Astrocyte (in vitro differentiated cells and primary cell): ENCODE measurements at regions not wholly inside any gene's neighbourhood (a gene's known extent, or its start where the extent isn't known, plus 50 kb on each side); places are given as distances from the start of the nearest gene placed in this dataset.

Experiments used
- CTCF ChIP-seq: IDR thresholded peaks from 2 replicates; pipeline ENCODE4 v1.5.1; 2011; ENCODE audit warnings: low read depth, mild to moderate bottlenecking, inconsistent platforms, low read length, moderate library complexity; ENCODE audit not compliant: insufficient read depth
- EZH2 ChIP-seq: IDR thresholded peaks from 2 replicates; pipeline ENCODE4 v1.6.1; 2012; ENCODE audit warnings: mild to moderate bottlenecking, low read length, inconsistent platforms; ENCODE audit not compliant: insufficient read depth

- TF ChIP-seq CTCF (no peak), EZH2 (no peak)
Measured at GRCh38 chr13:19062801-19063200, 118.8 kb downstream of the TUBA3C start.
